ENCODE measurements at regions not wholly inside any gene's neighbourhood (a gene's known extent, or its start where the extent isn't known, plus 50 kb on each side); places are given as distances from the start of the nearest gene placed in this dataset.

- Histone ChIP-seq H2BK120ac (ENCODE audit: low read depth, low read length, poor library complexity, severe bottlenecking) (no peak overlapping the region), H3K23me2 (ENCODE audit: insufficient read length, low read depth, low read length, poor library complexity, severe bottlenecking) (no peaks in the 10 kb centered on the region), H2BK12ac (ENCODE audit: insufficient read length, low read depth, low read length) (no peak overlapping the region), H3K9me3 (ENCODE audit: control insufficient read depth, low read depth, low read length) (peaks cover 29% of the 10 kb centered on the region), H3K18ac (ENCODE audit: insufficient read length, low read depth, low read length) (no peak overlapping the region), H3K27ac (ENCODE audit: insufficient read length, low read depth, low read length) (no peak overlapping the region), H2AK5ac (ENCODE audit: insufficient read length, low read length) (no peak overlapping the region), H4K91ac (ENCODE audit: insufficient read length, low read depth, low read length) (no peak overlapping the region), H2BK20ac (ENCODE audit: low read depth, low read length, poor library complexity, severe bottlenecking) (no peak overlapping the region), H2BK5ac (ENCODE audit: insufficient read length, low read length) (no peak overlapping the region), H3K79me2 (ENCODE audit: insufficient read depth, low read length) (no peaks in the 10 kb centered on the region), H4K20me1 (ENCODE audit: control insufficient read depth, insufficient read depth, insufficient read length) (no peaks in the 10 kb centered on the region), H3K4ac (ENCODE audit: low read depth, low read length) (no peak overlapping the region), H3K4me2 (ENCODE audit: insufficient read depth, insufficient read length, low read length) (no peak overlapping the region), H3T11ph (ENCODE audit: low read length) (no peak overlapping the region), H3K9ac (ENCODE audit: extremely low read depth, insufficient read length, low read length) (no peak overlapping the region), H3K56ac (ENCODE audit: insufficient read length, low read depth, low read length) (no peak overlapping the region), H2BK15ac (ENCODE audit: low read depth, low read length) (no peak overlapping the region), H3K23ac (ENCODE audit: insufficient read length, low read depth, low read length) (no peak overlapping the region), H3K27me3 (ENCODE audit: insufficient read depth, low read length) (no peaks in the 10 kb centered on the region), H2AFZ (ENCODE audit: low read length) (no peak overlapping the region), H3K14ac (ENCODE audit: insufficient read depth, low read length) (no peak overlapping the region), H3K79me1 (ENCODE audit: insufficient read depth, low read depth, low read length, poor library complexity, severe bottlenecking) (no peaks in the 10 kb centered on the region), H4K8ac (replicated peaks; ENCODE audit: insufficient read length, low read depth, low read length) (no peak overlapping the region), H3K4me1 (ENCODE audit: insufficient read depth, low read length) (no peaks in the 10 kb centered on the region), H4K5ac (ENCODE audit: insufficient read length, low read depth, low read length) (no peak overlapping the region)
- Mint-ChIP-seq H3K36me3 (ENCODE audit: insufficient read depth in 1 of 3, low read depth in 3 of 3) (peaks cover 5 to 12% (median 6%) of the 10 kb centered on the region in 3 experiments; a peak in 5 of 7 replicates), H3K4me3 (no peak overlapping the region), H3K4me1 (no peaks in the 10 kb centered on the region), H3K9me3 (peaks cover 55 to 59% of the 10 kb centered on the region in 2 experiments), H3K27me3 (ENCODE audit: low read depth) (no peaks in the 10 kb centered on the region), H3K27ac (no peak overlapping the region)
- no peak for DNase-seq
- WGBS (ENCODE audit: extremely low coverage, insufficient read length, low lambda C conversion rate): no CpG with 5 or more reads among the region's 3 CpGs
- no peak for TF ChIP-seq CTCF (conservative IDR thresholded peaks at IDR 0.05)
Measured at GRCh38 chrX:144946666-144947065, 300.6 kb upstream of the SPANXN1 start.

Measured in H9 (cell line).